LNCaP clone FGC (cell line): ENCODE measurements at regions not wholly inside any gene's neighbourhood (a gene's known extent, or its start where the extent isn't known, plus 50 kb on each side); places are given as distances from the start of the nearest gene placed in this dataset.
"Not testable (repeated sequence)": the region's sequence is repeated elsewhere in the genome, so short reads cannot be mapped to it uniquely, and the experiment has no call there.

Experiments
- DNase-seq: peaks from one replicate; pipeline ENCODE4 v3.0.0-alpha.2; 2011; ENCODE audit warnings: low read depth
- H3K4me3 ChIP-seq: 2 replicates; pipeline ENCODE4 v1.5.1; 2011; ENCODE audit warnings: mild to moderate bottlenecking, low read depth, low read length, control low read depth
- CTCF ChIP-seq: IDR thresholded peaks from 2 replicates; pipeline ENCODE4 v1.5.1; 2012; ENCODE audit warnings: mild to moderate bottlenecking; ENCODE audit not compliant: control insufficient read depth, insufficient read depth; ENCODE audit errors: extremely low read depth

GRCh38 chr1:220475608-220476007 lies 52.3 kb upstream of the MARK1 start:
- not testable (repeated sequence) for DNase-seq, H3K4me3 ChIP-seq

- H3K4me3 ChIP-seq: not testable (repeated sequence)
Measured at GRCh38 chr1:220475141-220475540, 52.8 kb upstream of the MARK1 start.

GRCh38 chr1:220473440-220473839 lies 54.5 kb upstream of the MARK1 start:
- no peak for TF ChIP-seq CTCF
- DNase-seq: no peak
- no peak overlapping the region for H3K4me3 ChIP-seq

More at GRCh38 chr1:220475141-220475540, 52.8 kb upstream of the MARK1 start:
- DNase-seq: not testable (repeated sequence)

- DNase-seq: no peak
- H3K4me3 ChIP-seq: no peak overlapping the region
- TF ChIP-seq CTCF: no peak
Measured at GRCh38 chr1:220462752-220463151, 65.2 kb upstream of the MARK1 start.

- no peak overlapping the region for H3K4me3 ChIP-seq
- no peak for TF ChIP-seq CTCF
- DNase-seq: no peak
Measured at GRCh38 chr1:220458936-220459335, 69.0 kb upstream of the MARK1 start.

- H3K4me3 ChIP-seq: no peak overlapping the region
- no peak for TF ChIP-seq CTCF
- DNase-seq: no peak
Measured at GRCh38 chr1:220457957-220458609, 69.9 kb upstream of the MARK1 start.

- no peak overlapping the region for H3K4me3 ChIP-seq
- no peak for TF ChIP-seq CTCF
- DNase-seq: no peak
Measured at GRCh38 chr1:220455559-220455958, 72.4 kb upstream of the MARK1 start.

GRCh38 chr1:220454155-220454777 lies 73.7 kb upstream of the MARK1 start:
- no peak for DNase-seq
- H3K4me3 ChIP-seq: no peak overlapping the region
- TF ChIP-seq CTCF: no peak
